Activated T-cell treated with anti-CD3 and anti-CD28 coated beads, Interleukin-2, amount 50 U/mL, for 24 hours (primary cell): ENCODE measurements at regions not wholly inside any gene's neighbourhood (a gene's known extent, or its start where the extent isn't known, plus 50 kb on each side); places are given as distances from the start of the nearest gene placed in this dataset.
A peak's percentile ranks its signal among the peaks of the same experiment; 100 is the strongest.
"Not testable (repeated sequence)": the region's sequence is repeated elsewhere in the genome, so short reads cannot be mapped to it uniquely, and the experiment has no call there.

Source experiments
- DNase-seq: peaks from one replicate; pipeline ENCODE4 v3.0.0-alpha.2; 2020
- H3K27ac Mint-ChIP-seq: 2 replicates; pipeline ENCODE4 v1.8.0; 2020; ENCODE audit warnings: mild to moderate bottlenecking, mixed read lengths
- H3K27me3 Mint-ChIP-seq: 2 replicates; pipeline ENCODE4 v1.8.0; 2020; ENCODE audit warnings: mixed read lengths
- H3K36me3 Mint-ChIP-seq: 2 replicates; pipeline ENCODE4 v1.8.0; 2020; ENCODE audit warnings: low read depth, mixed read lengths
- H3K4me1 Mint-ChIP-seq: 2 replicates; pipeline ENCODE4 v1.8.0; 2020; ENCODE audit warnings: low read depth, mixed read lengths
- H3K4me3 Mint-ChIP-seq: 2 replicates; pipeline ENCODE4 v1.8.0; 2020; ENCODE audit warnings: mild to moderate bottlenecking, moderate library complexity, mixed read lengths
- H3K9me3 Mint-ChIP-seq: 2 replicates; pipeline ENCODE4 v1.8.0; 2020; ENCODE audit warnings: mixed read lengths

DNA sequence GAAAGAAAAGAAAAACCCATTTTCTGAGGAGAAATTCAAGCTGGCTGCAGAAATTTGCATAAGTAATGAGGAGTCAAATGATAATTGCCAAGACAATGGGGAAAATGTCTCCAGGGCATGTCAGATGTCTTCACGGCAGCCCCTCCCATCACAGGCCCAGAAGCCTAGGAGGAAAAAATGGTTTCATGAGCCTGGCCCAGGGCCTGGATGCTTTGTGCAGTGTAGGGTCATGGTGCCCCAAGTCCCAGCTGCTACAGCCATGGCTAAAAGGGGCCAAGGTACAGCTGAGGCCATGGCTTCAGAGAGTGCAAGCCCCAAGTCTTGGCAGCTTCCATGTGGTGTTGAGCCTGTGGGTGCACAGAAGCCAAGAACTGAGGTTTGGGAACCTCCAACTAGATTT is 283.9 kb upstream of the PREP start:
- Mint-ChIP-seq H3K9me3 (peaks cover 26% of the 10 kb centered on the region), H3K27me3 (peaks cover 19% of the 10 kb centered on the region)
- H3K36me3 Mint-ChIP-seq, H3K27ac Mint-ChIP-seq, H3K4me1 Mint-ChIP-seq, H3K4me3 Mint-ChIP-seq, DNase-seq: not testable (repeated sequence)

DNA sequence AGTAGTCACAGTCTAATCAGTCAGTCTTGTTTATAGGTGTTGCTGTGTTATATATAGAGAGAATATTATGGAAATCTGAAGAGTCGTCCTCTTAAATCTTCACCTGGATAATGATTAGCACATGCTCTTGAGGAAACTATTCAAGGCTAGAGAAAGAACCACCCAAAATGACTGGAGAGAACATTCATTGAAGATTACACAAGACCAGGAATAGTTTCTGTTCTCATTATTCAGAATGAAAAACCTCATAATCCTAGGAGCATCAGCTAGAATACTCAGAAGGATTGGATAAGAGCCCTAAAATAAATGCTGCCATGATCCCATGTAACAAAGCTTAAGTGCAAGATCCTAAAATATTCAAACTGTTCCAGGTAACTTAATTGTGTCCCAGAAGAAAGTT is 278.2 kb upstream of the PREP start:
- peaks cover 16% of the 10 kb centered on the region for H3K9me3 Mint-ChIP-seq
- no peak overlapping the region for H3K27ac Mint-ChIP-seq

DNA sequence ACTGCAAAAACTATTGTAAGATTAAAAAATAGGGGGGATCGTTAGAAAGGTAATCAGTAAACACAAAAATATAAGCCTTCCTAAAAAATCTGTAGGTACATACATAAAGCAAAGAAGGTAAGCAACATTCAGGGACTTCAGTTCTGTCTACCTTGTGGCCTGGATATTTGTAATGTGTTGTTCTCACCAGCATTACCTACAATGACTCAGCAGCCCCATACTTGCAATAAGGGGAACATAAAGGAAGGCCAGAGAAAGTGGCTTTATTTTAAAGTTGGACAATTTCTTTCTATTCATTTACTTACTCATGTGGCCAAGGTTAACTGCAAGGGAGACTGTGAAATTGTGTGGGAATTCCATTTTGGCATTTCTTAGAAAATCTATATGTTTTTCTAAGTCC is 277.2 kb upstream of the PREP start:
- Mint-ChIP-seq H3K27me3 (no peaks in the 10 kb centered on the region), H3K4me3 (no peak overlapping the region), H3K27ac (no peak overlapping the region), H3K9me3 (peaks cover 15% of the 10 kb centered on the region), H3K4me1 (no peaks in the 10 kb centered on the region), H3K36me3 (no peaks in the 10 kb centered on the region)
- DNase-seq = no peak

More for the DNA sequence above, 278.2 kb upstream of the PREP start:
- no peaks in the 10 kb centered on the region for H3K36me3 Mint-ChIP-seq
- no peak for DNase-seq
- H3K4me3 Mint-ChIP-seq = no peak overlapping the region
- H3K4me1 Mint-ChIP-seq = no peaks in the 10 kb centered on the region
- H3K27me3 Mint-ChIP-seq = no peaks in the 10 kb centered on the region

DNA sequence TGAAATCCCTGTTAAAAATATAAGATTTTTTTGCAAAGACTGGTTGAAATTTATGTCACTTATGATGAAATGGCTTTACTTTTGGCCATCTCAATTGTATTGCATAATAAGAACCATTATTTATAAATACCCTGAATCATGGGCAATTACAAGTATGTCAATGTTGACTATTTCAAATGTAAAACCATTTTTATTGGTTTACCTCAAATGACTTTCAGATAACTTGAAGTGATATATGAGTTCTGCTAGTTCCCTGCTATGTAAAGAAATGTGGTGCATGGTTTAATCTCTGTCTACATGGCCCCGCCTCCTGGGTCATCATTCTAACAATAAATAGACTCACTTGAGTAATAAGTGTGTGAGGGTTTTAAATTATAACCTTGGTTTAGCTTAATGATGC is 275.6 kb upstream of the PREP start:
- Mint-ChIP-seq H3K27me3 (no peaks in the 10 kb centered on the region), H3K9me3 (peaks cover 11% of the 10 kb centered on the region), H3K36me3 (no peaks in the 10 kb centered on the region), H3K27ac (no peak overlapping the region), H3K4me1 (no peaks in the 10 kb centered on the region), H3K4me3 (no peak overlapping the region)
- DNase-seq = no peak

DNA sequence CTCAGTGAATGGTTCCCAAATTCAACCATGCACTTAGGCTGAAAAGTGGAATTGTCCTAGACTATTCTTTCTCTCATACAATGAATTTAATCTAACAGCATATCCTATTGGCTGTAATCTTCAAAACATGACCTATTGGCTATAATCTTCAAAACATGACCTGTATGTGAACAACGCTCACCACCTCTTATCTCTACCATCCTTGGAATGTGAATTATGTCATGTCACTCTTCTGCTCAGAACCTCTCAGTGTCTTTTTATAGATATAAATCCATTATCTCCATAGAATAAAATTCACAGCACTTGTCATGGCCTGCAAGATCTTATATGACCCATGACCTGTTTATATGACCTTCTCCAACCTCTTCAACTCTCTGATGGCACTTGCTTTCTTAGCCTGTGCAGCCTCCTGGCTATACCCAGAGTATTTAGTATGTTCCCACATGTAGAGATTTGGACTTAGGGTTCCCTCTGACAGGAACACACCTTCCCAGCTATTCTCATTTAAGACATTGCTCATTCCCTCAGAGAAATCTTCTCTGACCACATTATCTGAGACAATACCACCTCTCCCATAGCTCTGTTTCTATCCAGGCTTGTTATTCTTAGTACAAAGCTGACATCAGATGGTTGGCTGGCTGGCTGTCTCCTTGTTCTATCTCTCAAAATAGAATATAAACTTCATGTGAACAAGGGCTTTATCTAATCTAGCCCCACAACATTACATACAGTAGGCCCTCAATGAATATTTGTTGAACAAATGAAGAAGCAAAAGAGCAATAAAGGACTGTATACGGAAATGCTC is 275.0 kb upstream of the PREP start:
- Mint-ChIP-seq H3K36me3 (no peaks in the 10 kb centered on the region), H3K4me1 (no peaks in the 10 kb centered on the region), H3K9me3 (peaks cover 11% of the 10 kb centered on the region), H3K27me3 (no peaks in the 10 kb centered on the region), H3K27ac (no peak overlapping the region), H3K4me3 (no peak overlapping the region)
- no peak for DNase-seq

DNA sequence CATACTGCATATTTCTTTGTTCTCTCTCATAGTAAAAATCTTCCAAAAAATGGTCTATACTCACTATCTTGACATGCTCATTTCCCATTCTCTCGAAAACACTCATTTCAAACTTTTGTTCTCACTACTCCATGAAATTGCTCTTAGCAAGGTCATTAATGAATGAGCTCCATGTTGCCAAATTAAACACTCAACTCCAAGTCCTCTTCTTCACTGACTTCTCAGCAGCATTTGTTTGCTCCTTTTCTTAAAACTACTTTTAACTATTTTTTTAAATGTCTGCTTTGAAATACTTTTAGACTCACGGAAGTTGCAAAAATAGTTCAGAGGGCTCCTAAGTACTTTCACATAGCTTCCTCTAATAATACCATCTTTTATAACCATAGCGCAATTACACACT is 274.0 kb upstream of the PREP start:
- H3K9me3 Mint-ChIP-seq = peaks cover 11% of the 10 kb centered on the region

DNA sequence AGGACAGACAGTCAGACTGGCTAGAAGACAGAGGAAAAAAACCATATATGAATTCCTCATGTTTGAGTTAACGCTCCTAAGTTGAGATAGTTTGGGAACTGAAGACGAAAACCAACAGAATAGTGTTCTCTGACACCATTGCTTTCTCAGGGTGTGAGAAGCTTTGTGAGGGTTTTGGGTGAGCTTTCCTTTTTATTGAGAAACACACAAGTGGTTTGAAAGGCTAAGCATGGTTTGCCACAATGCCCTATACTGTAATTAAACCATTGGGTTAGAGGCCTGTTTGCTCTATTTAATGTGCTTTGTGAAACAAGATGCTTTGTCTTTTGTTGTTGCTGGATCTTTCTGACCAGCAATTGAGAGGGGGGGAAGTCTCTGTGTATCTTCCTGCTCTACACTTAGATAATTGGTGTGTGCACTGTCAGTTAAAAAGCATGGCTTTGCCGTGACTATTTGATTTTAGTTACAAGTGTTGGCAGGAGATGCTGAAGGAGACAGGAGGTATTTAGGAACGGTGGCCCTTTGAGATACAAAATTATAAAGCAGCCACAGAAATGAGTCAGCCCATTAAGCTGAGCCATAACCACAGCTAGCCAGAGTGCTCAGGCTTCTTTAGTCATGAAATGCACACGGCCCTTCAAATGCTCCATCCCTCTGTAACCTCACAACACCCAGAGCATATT is 273.0 kb upstream of the PREP start:
- no peak overlapping the region for H3K27ac Mint-ChIP-seq
- DNase-seq = no peak
- peaks cover 2% of the 10 kb centered on the region for H3K27me3 Mint-ChIP-seq
- H3K36me3 Mint-ChIP-seq = no peaks in the 10 kb centered on the region
- H3K4me3 Mint-ChIP-seq = no peak overlapping the region
- H3K9me3 Mint-ChIP-seq = peaks cover 2% of the 10 kb centered on the region
- H3K4me1 Mint-ChIP-seq = no peaks in the 10 kb centered on the region

More for the DNA sequence above, 274.0 kb upstream of the PREP start:
- no peak overlapping the region for H3K4me3 Mint-ChIP-seq
- H3K4me1 Mint-ChIP-seq = no peaks in the 10 kb centered on the region
- no peaks in the 10 kb centered on the region for H3K36me3 Mint-ChIP-seq
- H3K27ac Mint-ChIP-seq = no peak overlapping the region
- no peaks in the 10 kb centered on the region for H3K27me3 Mint-ChIP-seq
- DNase-seq = no peak

DNA sequence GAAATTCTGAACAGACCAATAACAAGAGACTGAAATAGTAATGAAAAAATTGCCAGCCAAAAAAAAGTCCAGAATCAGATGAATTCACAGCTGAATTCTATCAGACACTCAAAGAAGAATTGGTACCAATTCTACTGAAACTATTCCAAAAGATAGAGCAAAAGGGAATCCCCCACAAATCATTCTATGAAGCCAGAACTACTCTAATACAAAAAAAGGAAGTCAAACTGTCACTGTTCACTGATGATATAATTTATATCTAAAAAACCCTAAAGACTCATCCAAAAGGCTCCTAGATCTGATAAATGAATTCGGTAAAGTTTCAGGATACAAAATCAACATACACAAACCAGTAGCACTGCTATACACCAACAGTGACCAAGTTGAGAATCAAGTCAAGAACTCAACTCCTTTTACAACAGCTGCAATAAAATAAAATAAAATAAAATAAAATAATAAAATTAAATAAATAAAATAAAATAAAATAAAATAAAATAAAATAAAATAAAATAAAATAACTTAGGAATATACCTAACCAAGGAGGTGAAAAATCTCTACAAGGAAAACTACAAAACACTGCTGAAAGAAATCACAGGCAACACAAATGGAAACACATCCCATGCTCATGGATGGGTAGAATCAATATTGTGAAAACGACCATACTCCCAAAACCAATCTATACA is 270.1 kb upstream of the PREP start:
- not testable (repeated sequence) for DNase-seq, H3K27ac Mint-ChIP-seq, H3K4me1 Mint-ChIP-seq, H3K4me3 Mint-ChIP-seq, H3K9me3 Mint-ChIP-seq, H3K36me3 Mint-ChIP-seq
- H3K27me3 Mint-ChIP-seq = peaks cover 13% of the 10 kb centered on the region

DNA sequence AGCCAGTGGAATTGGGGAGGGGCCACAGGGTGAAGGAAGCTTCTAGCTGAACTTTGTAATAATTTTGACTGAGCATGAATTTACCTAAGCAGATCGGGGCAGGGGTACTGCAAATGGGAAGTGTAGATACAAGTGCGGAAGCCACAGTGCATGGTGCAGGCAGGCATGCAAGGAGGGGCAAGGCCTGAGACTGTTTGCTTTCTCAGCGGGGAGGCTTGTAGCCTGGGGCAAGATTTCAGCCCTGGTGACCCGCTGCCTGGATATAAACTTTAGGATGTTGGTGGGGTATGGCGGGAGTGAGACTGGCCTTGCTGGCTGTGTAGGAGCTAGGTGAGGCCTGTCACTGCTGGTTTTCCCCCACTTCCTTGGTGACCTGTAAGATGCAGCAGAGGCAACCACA is 266.4 kb upstream of the PREP start:
- Mint-ChIP-seq H3K4me1 (peaks cover 4% of the 10 kb centered on the region), H3K27ac (no peak overlapping the region), H3K9me3 (peaks cover under 1% of the 10 kb centered on the region), H3K36me3 (no peaks in the 10 kb centered on the region), H3K4me3 (no peak overlapping the region), H3K27me3 (peaks cover 14% of the 10 kb centered on the region)
- DNase-seq = no peak

DNA sequence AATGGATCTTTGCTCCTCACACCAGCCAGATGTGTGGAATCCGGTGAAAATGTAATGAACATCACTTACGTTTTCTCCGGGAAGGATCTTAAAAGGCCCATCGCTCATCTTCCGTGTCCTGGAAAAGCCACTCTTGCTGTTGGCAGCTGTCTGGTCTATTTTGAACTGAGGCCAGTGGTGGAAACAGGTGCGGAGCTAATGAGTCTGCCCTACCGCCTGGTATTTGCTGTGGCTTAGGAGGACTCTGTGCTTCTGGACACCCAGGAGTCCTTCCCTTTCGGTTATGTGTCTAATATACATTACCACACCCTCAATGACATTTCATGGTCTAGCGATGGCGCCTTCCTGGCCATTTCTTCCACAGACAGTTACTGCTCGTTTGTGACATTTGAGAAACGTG is 264.2 kb upstream of the PREP start:
- peaks cover 26% of the 10 kb centered on the region for H3K27me3 Mint-ChIP-seq

DNA sequence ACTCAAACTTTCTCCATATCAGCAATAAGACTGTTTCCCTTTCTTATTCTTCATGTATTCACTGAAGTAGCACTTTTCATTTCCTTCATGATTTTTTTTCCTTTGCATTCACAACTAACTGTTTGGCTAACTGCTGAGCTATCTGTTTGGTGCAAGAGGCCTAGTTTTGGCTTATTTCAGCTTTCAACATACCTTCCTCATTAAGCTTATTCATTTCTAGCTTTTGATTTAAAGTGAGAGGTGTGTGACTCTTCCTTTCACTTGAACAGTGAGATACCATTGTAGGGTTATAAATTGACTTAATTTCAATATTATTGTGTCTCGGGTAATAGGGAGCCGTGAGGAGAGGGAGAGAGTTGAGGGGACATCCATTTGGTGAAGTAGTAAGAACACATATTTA is 262.0 kb upstream of the PREP start:
- peaks cover 4% of the 10 kb centered on the region for H3K4me1 Mint-ChIP-seq
- H3K27me3 Mint-ChIP-seq = peaks cover 25% of the 10 kb centered on the region
- H3K36me3 Mint-ChIP-seq = no peaks in the 10 kb centered on the region
- H3K27ac Mint-ChIP-seq = no peak overlapping the region
- H3K4me3 Mint-ChIP-seq = no peak overlapping the region
- DNase-seq = no peak
- peaks cover 3% of the 10 kb centered on the region for H3K9me3 Mint-ChIP-seq

More for the DNA sequence above, 264.2 kb upstream of the PREP start:
- Mint-ChIP-seq H3K4me3 (no peak overlapping the region), H3K9me3 (peaks cover 3% of the 10 kb centered on the region), H3K4me1 (peaks cover 4% of the 10 kb centered on the region), H3K27ac (no peak overlapping the region), H3K36me3 (no peaks in the 10 kb centered on the region)
- no peak for DNase-seq

DNA sequence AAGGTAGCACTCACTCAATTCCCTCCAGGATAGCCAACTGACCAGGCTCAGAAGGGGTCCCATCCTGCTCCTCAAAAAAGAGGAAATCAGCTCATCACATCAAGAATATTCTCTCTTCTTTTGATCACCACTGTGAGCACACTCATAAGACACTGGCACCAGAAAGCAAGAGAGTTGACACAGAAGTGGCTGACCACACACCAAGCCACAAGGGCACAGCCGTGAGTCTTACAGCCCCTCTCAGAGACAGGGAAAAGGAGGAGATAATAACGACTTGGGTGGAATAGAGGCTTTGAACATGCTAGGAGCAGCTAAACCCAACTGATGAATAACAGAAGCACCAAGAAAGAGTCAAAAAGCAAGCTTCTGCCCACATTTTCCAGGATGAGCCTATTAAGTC is 249.1 kb upstream of the PREP start:
- H3K9me3 Mint-ChIP-seq = no peaks in the 10 kb centered on the region
- peaks cover 26% of the 10 kb centered on the region for H3K27me3 Mint-ChIP-seq
- no peak overlapping the region for H3K27ac Mint-ChIP-seq
- no peak overlapping the region for H3K4me3 Mint-ChIP-seq
- no peak for DNase-seq
- peaks cover 61% of the 10 kb centered on the region for H3K4me1 Mint-ChIP-seq
- H3K36me3 Mint-ChIP-seq = no peaks in the 10 kb centered on the region

DNA sequence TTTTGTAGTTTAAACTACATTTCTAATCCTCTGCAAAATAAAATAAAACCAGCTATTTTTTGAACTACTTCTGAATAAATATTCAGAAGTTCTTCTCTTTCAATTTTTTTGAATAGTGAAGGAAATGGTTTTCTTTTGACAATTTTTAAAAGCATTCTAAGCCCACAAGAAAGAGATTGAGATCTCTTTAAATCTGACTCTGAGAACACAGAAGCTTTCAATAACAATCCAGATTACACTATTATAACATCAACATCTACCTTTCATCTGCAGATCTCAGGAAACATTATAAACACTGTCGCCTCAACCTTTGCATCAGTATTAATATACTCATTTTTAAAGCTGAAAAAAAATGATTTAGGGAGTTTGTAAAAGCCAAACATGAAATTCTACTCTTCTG is 247.5 kb upstream of the PREP start:
- no peak for DNase-seq
- Mint-ChIP-seq H3K4me3 (no peak overlapping the region), H3K27me3 (peaks cover 21% of the 10 kb centered on the region), H3K36me3 (no peaks in the 10 kb centered on the region), H3K9me3 (no peaks in the 10 kb centered on the region), H3K27ac (no peak overlapping the region), H3K4me1 (peaks cover 77% of the 10 kb centered on the region)

DNA sequence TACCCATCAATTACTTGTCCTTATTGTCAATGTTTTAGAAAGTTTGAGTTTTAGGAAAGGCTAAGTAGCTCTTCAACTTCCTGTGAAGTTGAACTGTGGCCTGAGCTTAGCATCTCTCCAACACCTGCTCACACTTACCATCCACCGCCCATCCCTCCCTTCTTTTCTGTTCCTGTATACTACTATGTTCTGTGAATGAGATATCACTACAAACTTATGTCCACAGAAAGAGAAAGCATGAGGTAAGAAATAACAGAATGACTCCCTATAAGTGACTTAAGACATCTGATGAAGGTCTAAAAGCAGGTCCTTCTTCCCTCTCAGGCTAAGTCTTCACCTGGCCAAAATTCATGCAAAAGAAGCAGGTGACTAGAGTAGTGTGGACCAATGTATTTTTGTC is 246.3 kb upstream of the PREP start:
- Mint-ChIP-seq H3K4me1 (peaks cover 89% of the 10 kb centered on the region), H3K4me3 (no peak overlapping the region), H3K36me3 (no peaks in the 10 kb centered on the region), H3K27me3 (peaks cover 22% of the 10 kb centered on the region), H3K9me3 (no peaks in the 10 kb centered on the region), H3K27ac (peak overlapping the region; percentile 75)
- DNase-seq = no peak

DNA sequence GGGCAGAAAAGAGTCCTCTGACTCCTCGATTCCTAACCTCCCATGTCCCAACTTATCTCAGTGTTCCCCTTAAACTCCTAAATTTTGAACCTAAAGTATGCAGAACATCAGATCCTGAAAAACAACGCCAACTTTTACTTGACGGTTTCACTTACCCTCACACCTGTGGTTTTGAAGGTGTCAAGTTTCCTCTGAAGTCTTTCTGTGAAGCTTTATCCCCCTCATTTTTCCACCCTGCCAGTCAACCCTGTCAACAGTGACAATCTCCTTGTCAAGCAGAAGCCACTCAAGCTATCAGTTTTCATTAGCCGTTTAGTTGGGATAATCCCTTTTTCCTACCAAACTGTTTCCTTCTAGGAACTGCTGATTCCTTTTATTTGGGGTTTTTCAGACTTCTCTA is 245.4 kb upstream of the PREP start:
- H3K27me3 Mint-ChIP-seq = peaks cover 22% of the 10 kb centered on the region
- peaks cover 90% of the 10 kb centered on the region for H3K4me1 Mint-ChIP-seq
- no peaks in the 10 kb centered on the region for H3K36me3 Mint-ChIP-seq
- H3K9me3 Mint-ChIP-seq = no peaks in the 10 kb centered on the region
- no peak for DNase-seq
- H3K27ac Mint-ChIP-seq = peak overlapping the region; percentile 82
- peak overlapping the region; percentile 25 for H3K4me3 Mint-ChIP-seq
